ENCODE measurements at regions not wholly inside any gene's neighbourhood (a gene's known extent, or its start where the extent isn't known, plus 50 kb on each side); places are given as distances from the start of the nearest gene placed in this dataset.
A peak's percentile ranks its signal among the peaks of the same experiment; 100 is the strongest.

DNA sequence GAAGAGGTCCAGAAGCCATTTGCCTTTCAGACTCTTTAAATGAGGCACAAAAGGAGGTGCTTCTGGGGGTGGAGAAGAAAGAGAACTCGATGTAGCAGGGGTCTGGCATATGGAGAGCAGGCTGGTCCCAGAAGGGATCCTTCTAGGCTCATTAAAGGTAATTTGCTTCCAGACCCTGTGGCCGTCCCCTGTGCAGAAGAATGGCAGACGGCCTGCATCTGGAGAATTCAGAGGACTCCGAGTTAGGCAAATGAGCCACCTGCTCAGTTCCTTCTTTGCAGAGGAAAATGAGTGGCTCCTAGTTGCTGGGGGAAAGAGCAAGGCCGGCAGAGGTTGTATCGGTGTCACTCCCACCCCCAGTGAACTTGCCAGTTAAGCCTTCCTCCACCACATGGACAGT, 73.8 kb upstream of the FAM180A start:
- H2BK5ac ChIP-seq (ENCODE audit: low read depth, low read length, poor library complexity) = no peak overlapping the region
- no peak overlapping the region for H2BK120ac ChIP-seq (ENCODE audit: insufficient read depth, low read length, poor library complexity)
- H3K79me1 ChIP-seq (ENCODE audit: low read length) = no peaks in the 10 kb centered on the region
- H3K36me3 ChIP-seq (ENCODE audit: control insufficient read depth in 1 of 2, insufficient read depth in 2 of 2, low read length in 2 of 2) = no peaks in the 10 kb centered on the region
- no peak overlapping the region for H3K4me2 ChIP-seq (ENCODE audit: low read length)
- H3K9ac ChIP-seq (ENCODE audit: low read length) = no peak overlapping the region
- no peaks in the 10 kb centered on the region for H3K79me2 ChIP-seq (ENCODE audit: control insufficient read depth, insufficient read depth, low read length, poor library complexity)
- no peak overlapping the region for H2BK12ac ChIP-seq (ENCODE audit: low read length)
- H3K4me3 ChIP-seq (ENCODE audit: low read depth, low read length) = no peak overlapping the region
- no peak overlapping the region for H3K27ac ChIP-seq (ENCODE audit: low read depth, low read length)
- no peak overlapping the region for H2AFZ ChIP-seq (ENCODE audit: insufficient read depth, low read length, poor library complexity)
- H3K18ac ChIP-seq (ENCODE audit: low read length) = no peak overlapping the region
- no peak overlapping the region for H3K4ac ChIP-seq (ENCODE audit: low read depth, low read length)
- no peak overlapping the region for H3K23ac ChIP-seq (ENCODE audit: low read length)
- no peak overlapping the region for H2AK5ac ChIP-seq (ENCODE audit: low read length)
- H4K91ac ChIP-seq (ENCODE audit: low read depth, low read length) = no peak overlapping the region
- H3K27me3 ChIP-seq (ENCODE audit: insufficient read depth, low read length) = no peaks in the 10 kb centered on the region
- no peak for DNase-seq
- WGBS (ENCODE audit: extremely low coverage, insufficient coverage, insufficient read length) = no CpG with 5 or more reads among the region's 6 CpGs
- no peaks in the 10 kb centered on the region for H3K9me3 ChIP-seq (ENCODE audit: insufficient read depth, low read depth, low read length)
- H3K4me1 ChIP-seq (ENCODE audit: control insufficient read depth in 1 of 2, insufficient read depth in 2 of 2, low read length in 2 of 2) = no peaks in the 10 kb centered on the region
- H3K14ac ChIP-seq (ENCODE audit: low read length) = no peak overlapping the region
- no peak overlapping the region for H4K12ac ChIP-seq (ENCODE audit: low read depth, low read length)
- no peak overlapping the region for H4K8ac ChIP-seq (ENCODE audit: low read depth, low read length)

GRCh38 chr7:135817583-135817982, 69.0 kb upstream of the FAM180A start:
- no CpG with 5 or more reads among the region's 11 CpGs for WGBS (ENCODE audit: extremely low coverage, insufficient coverage, insufficient read length)
- Histone ChIP-seq H2AK5ac (ENCODE audit: low read length) (no peak overlapping the region), H3K36me3 (ENCODE audit: control insufficient read depth in 1 of 2, insufficient read depth in 2 of 2, low read length in 2 of 2) (no peaks in the 10 kb centered on the region), H2AFZ (ENCODE audit: insufficient read depth, low read length, poor library complexity) (no peak overlapping the region), H3K14ac (ENCODE audit: low read length) (no peak overlapping the region), H3K4me2 (ENCODE audit: low read length) (no peak overlapping the region), H3K18ac (ENCODE audit: low read length) (no peak overlapping the region), H4K91ac (ENCODE audit: low read depth, low read length) (no peak overlapping the region), H3K79me1 (ENCODE audit: low read length) (no peaks in the 10 kb centered on the region), H3K27me3 (ENCODE audit: insufficient read depth, low read length) (no peaks in the 10 kb centered on the region), H3K4ac (ENCODE audit: low read depth, low read length) (no peak overlapping the region), H4K12ac (ENCODE audit: low read depth, low read length) (no peak overlapping the region), H3K9me3 (ENCODE audit: insufficient read depth, low read depth, low read length) (peaks cover 3% of the 10 kb centered on the region), H4K8ac (ENCODE audit: low read depth, low read length) (no peak overlapping the region), H3K79me2 (ENCODE audit: control insufficient read depth, insufficient read depth, low read length, poor library complexity) (no peaks in the 10 kb centered on the region), H2BK120ac (ENCODE audit: insufficient read depth, low read length, poor library complexity) (no peak overlapping the region), H3K23ac (ENCODE audit: low read length) (no peak overlapping the region), H3K27ac (ENCODE audit: low read depth, low read length) (no peak overlapping the region), H3K9ac (ENCODE audit: low read length) (no peak overlapping the region), H2BK12ac (ENCODE audit: low read length) (no peak overlapping the region), H3K4me1 (ENCODE audit: control insufficient read depth in 1 of 2, insufficient read depth in 2 of 2, low read length in 2 of 2) (no peaks in the 10 kb centered on the region), H2BK5ac (ENCODE audit: low read depth, low read length, poor library complexity) (no peak overlapping the region), H3K4me3 (ENCODE audit: low read depth, low read length) (no peak overlapping the region)
- no peak for DNase-seq

- Histone ChIP-seq H3K79me2 (ENCODE audit: control insufficient read depth, insufficient read depth, low read length, poor library complexity) (no peaks in the 10 kb centered on the region), H3K4me2 (ENCODE audit: low read length) (no peak overlapping the region), H3K9me3 (ENCODE audit: insufficient read depth, low read depth, low read length) (peaks cover 3% of the 10 kb centered on the region), H2AFZ (ENCODE audit: insufficient read depth, low read length, poor library complexity) (no peak overlapping the region), H3K27ac (ENCODE audit: low read depth, low read length) (no peak overlapping the region), H4K8ac (ENCODE audit: low read depth, low read length) (no peak overlapping the region), H3K14ac (ENCODE audit: low read length) (no peak overlapping the region), H3K4ac (ENCODE audit: low read depth, low read length) (no peak overlapping the region), H3K27me3 (ENCODE audit: insufficient read depth, low read length) (no peaks in the 10 kb centered on the region), H4K12ac (ENCODE audit: low read depth, low read length) (no peak overlapping the region), H3K4me3 (ENCODE audit: low read depth, low read length) (no peak overlapping the region), H3K23ac (ENCODE audit: low read length) (no peak overlapping the region), H4K91ac (ENCODE audit: low read depth, low read length) (no peak overlapping the region), H3K4me1 (ENCODE audit: control insufficient read depth in 1 of 2, insufficient read depth in 2 of 2, low read length in 2 of 2) (no peaks in the 10 kb centered on the region), H3K36me3 (ENCODE audit: control insufficient read depth in 1 of 2, insufficient read depth in 2 of 2, low read length in 2 of 2) (no peaks in the 10 kb centered on the region), H2BK120ac (ENCODE audit: insufficient read depth, low read length, poor library complexity) (no peak overlapping the region), H2AK5ac (ENCODE audit: low read length) (no peak overlapping the region), H3K79me1 (ENCODE audit: low read length) (no peaks in the 10 kb centered on the region), H2BK12ac (ENCODE audit: low read length) (no peak overlapping the region), H3K18ac (ENCODE audit: low read length) (no peak overlapping the region), H3K9ac (ENCODE audit: low read length) (no peak overlapping the region), H2BK5ac (ENCODE audit: low read depth, low read length, poor library complexity) (no peak overlapping the region)
- DNase-seq = no peak
- no CpG with 5 or more reads among the region's 3 CpGs for WGBS (ENCODE audit: extremely low coverage, insufficient coverage, insufficient read length)
Measured at GRCh38 chr7:135815033-135815432, 66.4 kb upstream of the FAM180A start.

- no peak overlapping the region for H4K8ac ChIP-seq (ENCODE audit: low read depth, low read length)
- no peaks in the 10 kb centered on the region for H3K4me1 ChIP-seq (ENCODE audit: control insufficient read depth in 1 of 2, insufficient read depth in 2 of 2, low read length in 2 of 2)
- H2AK5ac ChIP-seq (ENCODE audit: low read length) = no peak overlapping the region
- no peak overlapping the region for H3K18ac ChIP-seq (ENCODE audit: low read length)
- H3K4me3 ChIP-seq (ENCODE audit: low read depth, low read length) = no peak overlapping the region
- no peak overlapping the region for H3K4me2 ChIP-seq (ENCODE audit: low read length)
- no peak overlapping the region for H3K27ac ChIP-seq (ENCODE audit: low read depth, low read length)
- H3K9me3 ChIP-seq (ENCODE audit: insufficient read depth, low read depth, low read length) = peaks cover 3% of the 10 kb centered on the region
- H3K27me3 ChIP-seq (ENCODE audit: insufficient read depth, low read length) = no peaks in the 10 kb centered on the region
- no peak overlapping the region for H2BK12ac ChIP-seq (ENCODE audit: low read length)
- no CpG with 5 or more reads among the region's 8 CpGs for WGBS (ENCODE audit: extremely low coverage, insufficient coverage, insufficient read length)
- no peaks in the 10 kb centered on the region for H3K79me2 ChIP-seq (ENCODE audit: control insufficient read depth, insufficient read depth, low read length, poor library complexity)
- peak; percentile 64 to 79 for DNase-seq
- H3K23ac ChIP-seq (ENCODE audit: low read length) = no peak overlapping the region
- H3K36me3 ChIP-seq (ENCODE audit: control insufficient read depth in 1 of 2, insufficient read depth in 2 of 2, low read length in 2 of 2) = no peaks in the 10 kb centered on the region
- H4K91ac ChIP-seq (ENCODE audit: low read depth, low read length) = no peak overlapping the region
- no peak overlapping the region for H3K14ac ChIP-seq (ENCODE audit: low read length)
- no peak overlapping the region for H2BK120ac ChIP-seq (ENCODE audit: insufficient read depth, low read length, poor library complexity)
- no peaks in the 10 kb centered on the region for H3K79me1 ChIP-seq (ENCODE audit: low read length)
- H3K9ac ChIP-seq (ENCODE audit: low read length) = no peak overlapping the region
- H2BK5ac ChIP-seq (ENCODE audit: low read depth, low read length, poor library complexity) = no peak overlapping the region
- no peak overlapping the region for H4K12ac ChIP-seq (ENCODE audit: low read depth, low read length)
- H3K4ac ChIP-seq (ENCODE audit: low read depth, low read length) = no peak overlapping the region
- no peak overlapping the region for H2AFZ ChIP-seq (ENCODE audit: insufficient read depth, low read length, poor library complexity)
Measured at GRCh38 chr7:135812148-135812547, 63.5 kb upstream of the FAM180A start.

All from trophoblast cell (in vitro differentiated cells and primary cell).